Heart left ventricle (tissue), 16 donors: ENCODE measurements at regions not wholly inside any gene's neighbourhood (a gene's known extent, or its start where the extent isn't known, plus 50 kb on each side); places are given as distances from the start of the nearest gene placed in this dataset.

Experiments
- ATAC-seq, 4 donors: fragments of 200-7000 bp; cut with Tn5 transposase; one replicate each; pipeline ENCODE4 v1.9.1; 2020 to 2022; ENCODE audit warnings: moderate library complexity in 4 of 4, mild to moderate bottlenecking in 3 of 4, moderate number of reproducible peaks in 1 of 4
- DNase-seq, 5 donors: peaks; one replicate each; pipeline ENCODE4 v3.0.0-alpha.2; 2020
- H3K27ac ChIP-seq, 12 donors: fragments of 200-600 bp; sonication (generic) in 4 of 12; one replicate each; pipeline versions ENCODE4 v1.5.0 to v1.8.0; 2016 to 2022; ENCODE audit warnings: mild to moderate bottlenecking in 2 of 12
- H3K27me3 ChIP-seq, 9 donors: fragments of 200-600 bp; sonication (generic) in 2 of 9; one replicate each; pipeline versions ENCODE4 v1.5.1 to v1.8.0; 2016 to 2022; ENCODE audit warnings: mild to moderate bottlenecking in 3 of 9
- H3K36me3 ChIP-seq, 9 donors: fragments of 200-600 bp; sonication (generic) in 2 of 9; one replicate each; pipeline versions ENCODE4 v1.5.0 to v1.8.0; 2018 to 2022; ENCODE audit warnings: mild to moderate bottlenecking in 2 of 9
- H3K4me1 ChIP-seq, 12 donors: fragments of 200-600 bp; sonication (generic) in 4 of 12; one replicate each; pipeline versions ENCODE4 v1.5.0 to v1.8.0; 2016 to 2022; ENCODE audit warnings: mild to moderate bottlenecking in 3 of 12
- H3K4me3 ChIP-seq, 12 donors: fragments of 200-600 bp; sonication (generic) in 4 of 12; one replicate each; pipeline versions ENCODE4 v1.5.0 to v1.8.0; 2017 to 2022; ENCODE audit warnings: mild to moderate bottlenecking in 9 of 12, moderate library complexity in 4 of 12
- H3K9me3 ChIP-seq, 12 donors: fragments of 200-600 bp; sonication (generic) in 4 of 12; one replicate each; pipeline versions ENCODE4 v1.5.0 to v1.8.0; 2016 to 2022; ENCODE audit warnings: mild to moderate bottlenecking in 1 of 12
- CTCF ChIP-seq, 12 donors: fragments of 200-600 bp; sonication (generic) in 4 of 12; IDR thresholded peaks; one replicate each; pipeline versions ENCODE4 v1.5.0 to v1.8.0; 2018 to 2022; ENCODE audit warnings: antibody characterized with exemption in 12 of 12, mild to moderate bottlenecking in 5 of 12
- POLR2A ChIP-seq, 2 donors: fragments of 450-650 bp; IDR thresholded peaks; one replicate each; pipeline ENCODE4 v1.6.1; 2017; ENCODE audit warnings: antibody characterized with exemption in 2 of 2, mild to moderate bottlenecking in 2 of 2, moderate library complexity in 2 of 2
- WGBS, 4 donors: extraction: QIAGEN DNeasy Blood & Tissue Kit in 2 of 4; methylation state at CpG; one replicate each; pipeline versions ENCODE4 v1.1.5 to v1.1.7; 2013 to 2018; 5-methylcytosine and 5-hydroxymethylcytosine counted together
- intact Hi-C, 10 donors: fragments of 100-400 bp; cut with DNase I; formaldehyde crosslinking; loops; one replicate each; pipeline versions ENCODE4 v1.11.1 to v1.14.2; 2022
- donor health status: ischemic (EF 13 %, LVEDD 7.1; RV severe dilation, severe dysfunction).
- donor health status: healthy with polysubstance abuse.
- donor health status: DM: no; HTN: yes; CAD: no.
- donor health status: DM: no; HTN: no; CAD: no.
- donor health status: ischemic (EF 25% LVEDD 6.9; RV normal size, moderate dysfunction).
- donor health status: ischemic (EF 25% LVEDD 5.7; RV mildly dilated, moderate dysfunction).
- donor health status: healthy.
- donor health status: DM: yes; HTN: yes; CAD: no.
- donor health status: ischemic (EF 35%, LVEDD 5.7; RV mildly dilated, moderate dysfunction).
- donor health status: nonischemic (EF 11% LVEDD 7.7; RV severe dilation, severe dysfunction).
- donor health status: DM: yes; HTN: yes; CAD: no.
- donor health status: PGD.
- donor health status: ischemic (EF 29% LVEDD 5.4; RV normal size, mild dysfunction).
- donor health status: nonischemic (EF 23%, LVEDD 6.1; RV moderate dilation, normal function).

GRCh38 chr7:57215423-57215822 lies 83.2 kb upstream of the ZNF479 start:
- 65 to 75% (median 71%) methylated on average over 9 of the region's 9 CpGs for WGBS, 4 donors
- DNase-seq (no peak), ATAC-seq (no peak)
- TF ChIP-seq POLR2A (IDR thresholded peaks at IDR 0.05) = no peak
- TF ChIP-seq CTCF (IDR thresholded peaks at IDR 0.05) = no peak
- no peaks in the 10 kb centered on the region for H3K36me3 ChIP-seq
- H3K4me1 ChIP-seq = no peaks in the 10 kb centered on the region
- intact Hi-C loops = no loop called here
- no peak overlapping the region for H3K4me3 ChIP-seq
- H3K27ac ChIP-seq = no peak overlapping the region
- peaks cover 0 to 26% (median 2%) of the 10 kb centered on the region in 12 donors for H3K9me3 ChIP-seq
- H3K27me3 ChIP-seq = no peaks in the 10 kb centered on the region

- no peaks in the 10 kb centered on the region for H3K4me1 ChIP-seq
- no peak overlapping the region for H3K27ac ChIP-seq
- intact Hi-C loops = no loop called here
- DNase-seq (no peak), ATAC-seq (no peak)
- peaks cover 0 to 26% (median 2%) of the 10 kb centered on the region in 12 donors for H3K9me3 ChIP-seq
- no peak for TF ChIP-seq POLR2A (IDR thresholded peaks at IDR 0.05)
- TF ChIP-seq CTCF (IDR thresholded peaks at IDR 0.05) = no peak
- no peaks in the 10 kb centered on the region for H3K36me3 ChIP-seq
- no peaks in the 10 kb centered on the region for H3K27me3 ChIP-seq
- H3K4me3 ChIP-seq = no peak overlapping the region
- 55 to 65% (median 58%) methylated on average over 6 of the region's 6 CpGs for WGBS, 4 donors
These were observed 84.1 kb upstream of the ZNF479 start for GRCh38 chr7:57216340-57216739.

GRCh38 chr7:57218196-57218716 lies 86.0 kb upstream of the ZNF479 start:
- TF ChIP-seq CTCF (IDR thresholded peaks at IDR 0.05) = no peak
- no peak for TF ChIP-seq POLR2A (IDR thresholded peaks at IDR 0.05)
- intact Hi-C loops = no loop called here
- no peak for DNase-seq
- Histone ChIP-seq H3K4me1 (no peaks in the 10 kb centered on the region), H3K27ac (no peak overlapping the region), H3K9me3 (peaks cover 0 to 19% (median 0%) of the 10 kb centered on the region in 12 donors), H3K36me3 (no peaks in the 10 kb centered on the region), H3K4me3 (no peak overlapping the region), H3K27me3 (no peaks in the 10 kb centered on the region)
- WGBS, 4 donors = 69 to 75% (median 73%) methylated on average over 7 of the region's 7 CpGs
- ATAC-seq = no peak

GRCh38 chr7:57220746-57221145 lies 88.5 kb upstream of the ZNF479 start:
- H3K4me1 ChIP-seq = no peaks in the 10 kb centered on the region
- H3K27me3 ChIP-seq = no peaks in the 10 kb centered on the region
- intact Hi-C loops = no loop called here
- ATAC-seq (no peak), DNase-seq (no peak)
- WGBS, 4 donors = 71 to 85% (median 77%) methylated on average over 7 to 8 of the region's 8 CpGs
- no peaks in the 10 kb centered on the region for H3K36me3 ChIP-seq
- peaks cover 0 to 31% (median 0%) of the 10 kb centered on the region in 12 donors for H3K9me3 ChIP-seq
- no peak overlapping the region for H3K4me3 ChIP-seq
- TF ChIP-seq CTCF (IDR thresholded peaks at IDR 0.05) (no peak), POLR2A (IDR thresholded peaks at IDR 0.05) (no peak)
- H3K27ac ChIP-seq = no peak overlapping the region
